NOMO-1 (cell line): ENCODE measurements at regions not wholly inside any gene's neighbourhood (a gene's known extent, or its start where the extent isn't known, plus 50 kb on each side); places are given as distances from the start of the nearest gene placed in this dataset.
"Not testable (repeated sequence)": the region's sequence is repeated elsewhere in the genome, so short reads cannot be mapped to it uniquely, and the experiment has no call there.

Source experiments
- DNase-seq, 2 experiments: peaks; one replicate each; lab custom pipeline; 2025; ENCODE audit not compliant: unreplicated experiment in 2 of 2; lab: John Stamatoyannopoulos, UW

DNA sequence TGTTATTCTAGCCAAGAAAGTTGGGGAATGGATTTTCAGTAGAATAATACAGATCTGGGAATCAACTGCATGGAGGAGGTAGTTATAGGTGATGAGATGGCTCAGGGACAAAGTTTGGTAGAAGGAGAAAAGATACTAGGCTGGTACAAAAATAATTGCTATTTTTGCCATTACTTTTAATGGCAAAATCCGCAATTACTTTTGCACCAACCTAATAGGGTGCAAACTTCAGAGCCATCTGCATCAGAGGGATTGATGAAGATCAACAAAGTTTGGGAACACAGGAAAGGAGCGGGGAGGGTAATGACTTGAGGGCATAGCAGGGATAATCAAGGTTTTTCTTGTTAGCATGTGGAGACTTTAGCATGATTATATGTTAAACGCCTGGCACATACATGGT, 178.7 kb upstream of the ROPN1B start:
- DNase-seq = not testable (repeated sequence)

DNA sequence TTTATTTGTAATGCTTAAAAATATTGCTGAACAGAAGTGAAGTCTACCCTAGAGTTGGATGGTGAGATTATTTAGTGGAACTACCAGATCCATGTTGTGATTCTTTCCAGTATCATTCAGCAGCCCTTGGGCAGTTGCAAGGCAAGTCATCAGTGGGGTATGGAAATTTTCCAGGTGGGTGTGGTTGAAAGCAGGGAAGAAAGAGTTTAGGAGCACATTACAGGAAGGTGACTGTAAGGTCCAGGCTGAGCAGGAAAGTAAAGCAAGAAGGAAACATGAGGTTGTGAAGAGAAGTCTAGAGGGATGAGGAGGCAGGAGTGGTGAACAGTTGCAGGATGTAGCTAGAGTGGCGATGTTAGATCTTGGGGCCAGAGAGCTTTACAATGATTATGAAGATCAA, 178.0 kb upstream of the ROPN1B start:
- DNase-seq = not testable (repeated sequence)

DNA sequence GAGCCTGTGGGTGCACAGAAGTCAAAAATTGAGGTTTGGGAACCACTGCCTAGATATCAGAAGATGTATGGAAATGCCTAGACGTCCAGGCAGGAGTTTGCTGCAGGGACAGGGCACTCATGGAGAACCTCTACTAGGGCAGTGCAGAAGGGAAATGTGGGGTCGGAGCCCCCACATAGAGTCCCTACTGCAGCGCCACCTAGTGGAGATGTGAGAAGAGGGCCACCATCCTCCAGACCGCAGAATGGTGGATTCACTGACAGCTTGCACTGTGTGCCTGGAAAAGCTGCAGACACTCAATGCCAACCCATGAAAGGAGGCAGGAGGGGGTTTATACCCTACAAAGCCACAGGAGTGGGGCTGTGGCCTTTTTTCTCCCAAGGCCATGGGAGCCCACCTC, 159.0 kb upstream of the ROPN1B start:
- not testable (repeated sequence) for DNase-seq

DNA sequence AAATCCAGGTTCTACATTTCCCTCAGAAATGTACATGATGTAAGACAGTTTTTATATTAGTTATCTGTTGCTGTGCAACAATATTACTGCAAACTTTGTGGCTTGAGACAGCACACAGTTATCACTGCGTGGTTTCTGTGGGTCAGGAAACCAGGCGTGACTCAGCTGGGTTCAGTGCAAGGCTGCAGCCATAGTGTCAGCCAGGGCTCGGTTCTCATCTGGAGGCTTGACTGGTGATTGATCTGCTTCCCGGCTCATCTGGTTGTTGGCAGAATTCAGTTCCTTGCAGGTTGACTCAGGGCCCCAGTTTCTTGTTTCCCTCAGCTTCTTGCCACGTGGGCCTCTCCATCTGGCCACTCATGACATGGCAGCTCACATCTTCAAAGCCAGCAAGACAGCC, 146.8 kb upstream of the ROPN1B start:
- not testable (repeated sequence) for DNase-seq

DNA sequence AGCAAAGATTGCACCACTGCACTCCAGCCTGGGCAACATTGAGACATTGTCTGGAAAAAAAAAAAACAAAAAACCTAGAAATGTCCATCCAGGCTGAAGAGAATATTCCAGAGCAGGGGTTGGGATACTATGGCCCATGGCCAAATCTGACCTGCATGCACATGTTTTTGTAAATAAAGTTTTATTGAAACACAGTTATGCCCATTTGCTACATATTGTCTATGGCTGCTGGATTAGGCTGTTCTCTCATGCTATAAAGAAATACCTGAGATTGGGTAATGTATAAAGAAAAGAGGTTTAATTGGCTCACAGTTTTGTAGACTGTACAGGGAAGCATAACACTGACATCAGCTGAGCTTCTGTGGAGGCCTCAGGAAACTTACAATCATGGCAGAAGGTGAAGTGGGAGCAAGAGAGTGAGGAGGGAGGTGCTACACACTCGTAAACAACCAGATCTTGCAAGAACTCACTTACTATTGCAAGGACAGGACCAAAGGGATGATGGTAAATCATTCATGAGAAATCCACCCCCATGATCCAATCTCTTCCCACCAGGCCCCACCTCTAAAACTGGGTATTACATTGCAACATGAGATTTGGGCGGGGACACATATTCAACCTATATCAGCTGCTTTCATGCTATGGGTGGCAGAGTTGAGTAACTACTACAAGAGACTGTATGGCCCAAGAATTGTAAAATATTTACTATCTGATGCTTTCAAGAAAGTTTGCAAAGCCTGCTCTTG, 137.8 kb upstream of the ROPN1B start:
- not testable (repeated sequence) for DNase-seq

DNA sequence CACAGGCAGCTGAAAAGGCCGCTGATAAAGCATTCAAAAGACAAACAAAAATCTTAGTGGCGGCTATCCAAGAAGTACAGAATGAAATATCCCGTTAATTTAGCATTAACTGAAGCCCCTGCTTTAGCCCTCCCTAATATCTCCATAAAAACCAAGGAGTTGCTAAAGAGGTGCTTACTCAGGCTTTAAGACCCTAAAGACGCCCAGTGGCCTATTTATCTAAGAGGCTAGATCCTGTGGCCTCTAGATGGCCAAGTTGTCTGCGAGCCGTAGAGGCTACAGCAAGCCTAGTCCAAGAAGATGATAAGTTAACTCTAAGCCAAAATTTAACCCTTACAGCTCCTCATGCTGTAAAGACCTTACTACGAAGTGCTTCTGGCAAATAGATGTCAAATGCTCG, 133.4 kb upstream of the ROPN1B start:
- DNase-seq = not testable (repeated sequence)

DNA sequence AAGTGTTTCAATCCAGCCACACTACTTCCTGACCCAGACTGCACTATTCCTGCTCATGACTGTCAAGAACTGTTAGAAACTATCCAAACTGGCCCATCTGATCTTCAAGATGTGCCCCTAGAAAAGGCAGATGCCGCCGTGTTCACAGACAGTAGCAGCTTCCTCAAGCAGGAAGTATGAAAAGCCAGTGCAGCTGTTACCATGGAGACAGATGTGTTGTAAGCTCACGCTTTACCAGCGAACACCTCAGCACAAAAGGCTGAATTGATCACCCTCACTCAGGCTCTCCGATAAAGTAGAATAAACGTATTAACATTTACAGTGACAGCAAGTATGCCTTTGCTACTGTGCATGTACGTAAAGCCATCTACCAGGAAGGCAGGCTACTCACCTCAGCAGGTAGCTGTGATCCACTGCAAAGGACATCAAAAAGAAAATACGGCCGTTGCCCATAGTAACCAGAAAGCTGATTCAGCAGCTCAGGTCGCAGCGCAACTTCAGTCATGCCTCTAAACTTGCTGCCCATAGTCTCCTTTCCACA, 132.9 kb upstream of the ROPN1B start:
- peak in 1 of 2 experiments; percentile 3 for DNase-seq

DNA sequence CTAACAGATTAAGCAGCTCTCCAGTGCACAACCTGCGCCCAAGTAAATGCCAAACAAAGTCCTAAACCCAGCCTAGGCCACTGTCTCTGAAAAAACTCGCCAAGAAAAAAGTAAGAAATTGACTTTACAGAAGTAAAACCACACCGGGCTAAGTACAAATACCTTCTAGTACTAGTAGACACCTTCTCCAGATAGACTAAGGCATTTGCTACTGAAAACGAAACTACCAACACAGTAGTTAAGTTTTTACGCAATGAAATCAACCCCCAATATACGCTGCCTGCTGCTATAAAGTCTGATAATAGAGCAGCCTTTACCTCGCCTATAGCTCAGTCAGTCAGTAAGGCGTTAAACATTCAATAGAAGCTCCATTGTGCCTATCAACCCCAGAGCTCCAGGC, 132.2 kb upstream of the ROPN1B start:
- not testable (repeated sequence) for DNase-seq

DNA sequence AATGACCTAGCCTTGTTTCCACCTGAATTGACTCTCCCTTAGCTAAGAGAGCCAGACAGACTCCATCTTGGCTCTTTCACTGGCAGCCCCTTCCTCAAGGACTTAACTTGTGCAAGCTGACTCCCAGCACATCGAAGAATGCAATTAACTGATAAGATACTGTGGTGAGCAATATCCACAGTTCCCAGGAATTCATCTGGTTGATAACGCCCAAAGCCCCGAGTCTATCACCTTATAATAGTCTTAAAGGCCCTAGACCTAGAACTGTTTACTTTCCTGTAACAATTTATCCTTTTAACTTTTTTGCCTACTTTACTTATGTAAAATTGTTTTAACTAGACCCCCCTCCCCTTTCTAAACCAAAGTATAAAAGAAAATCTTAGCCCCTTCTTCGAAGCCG, 130.1 kb upstream of the ROPN1B start:
- DNase-seq = not testable (repeated sequence)

DNA sequence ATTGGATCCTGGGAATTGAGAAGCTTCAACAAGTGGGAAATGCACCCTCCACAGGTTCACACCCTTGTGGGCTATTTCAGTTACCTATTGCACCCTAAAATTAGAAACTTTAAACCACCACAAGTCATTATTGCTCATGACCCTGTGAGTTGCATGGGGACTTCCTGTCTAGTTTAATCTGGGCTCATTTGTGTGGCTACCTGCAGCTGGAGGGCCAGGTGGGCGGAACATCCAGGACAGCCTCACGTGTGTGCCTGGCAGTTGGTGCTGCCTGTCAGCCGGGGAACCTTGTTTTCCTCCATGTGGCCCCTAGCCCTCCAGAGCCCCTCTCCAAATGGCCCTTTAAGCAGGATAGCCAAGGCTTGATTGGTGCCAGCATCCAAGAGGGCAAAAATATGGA, 128.5 kb upstream of the ROPN1B start:
- DNase-seq = not testable (repeated sequence)

DNA sequence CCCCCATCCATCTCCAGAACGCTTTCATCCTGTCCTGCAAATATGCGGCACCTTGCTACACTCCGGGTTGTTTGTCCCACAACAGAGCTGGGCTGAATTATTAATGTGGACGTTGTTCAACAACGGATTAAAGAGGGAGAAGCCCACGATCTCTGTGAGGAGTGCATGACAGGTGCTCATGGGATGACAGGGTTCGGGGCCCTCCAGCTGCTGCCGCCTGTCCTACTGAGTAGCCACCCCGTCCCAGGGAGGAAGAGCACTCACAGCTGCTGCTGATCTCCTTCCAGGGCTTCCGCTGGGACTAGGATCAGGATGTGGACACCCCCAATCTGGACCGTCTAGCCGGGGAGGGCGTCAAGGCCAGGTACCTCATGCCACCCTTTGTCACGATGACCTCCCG, 121.0 kb upstream of the ROPN1B start:
- DNase-seq = not testable (repeated sequence)

DNA sequence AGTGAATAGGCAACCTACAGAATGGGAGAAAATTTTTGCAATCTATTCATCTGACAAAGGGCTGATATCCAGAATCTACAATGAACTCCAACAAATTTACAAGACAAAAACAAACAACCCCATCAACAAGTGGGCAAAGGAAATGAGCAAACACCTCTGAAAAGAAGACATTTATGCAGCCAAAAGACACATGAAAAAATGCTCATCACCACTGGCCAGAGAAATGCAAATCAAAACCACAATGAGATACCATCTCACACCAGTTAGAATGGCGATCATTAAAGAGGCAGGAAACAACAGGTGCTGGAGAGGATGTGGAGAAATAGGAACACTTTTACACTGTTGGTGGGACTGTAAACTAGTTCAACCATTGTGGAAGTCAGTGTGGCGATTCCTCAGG, 114.0 kb upstream of the ROPN1B start:
- not testable (repeated sequence) for DNase-seq

DNA sequence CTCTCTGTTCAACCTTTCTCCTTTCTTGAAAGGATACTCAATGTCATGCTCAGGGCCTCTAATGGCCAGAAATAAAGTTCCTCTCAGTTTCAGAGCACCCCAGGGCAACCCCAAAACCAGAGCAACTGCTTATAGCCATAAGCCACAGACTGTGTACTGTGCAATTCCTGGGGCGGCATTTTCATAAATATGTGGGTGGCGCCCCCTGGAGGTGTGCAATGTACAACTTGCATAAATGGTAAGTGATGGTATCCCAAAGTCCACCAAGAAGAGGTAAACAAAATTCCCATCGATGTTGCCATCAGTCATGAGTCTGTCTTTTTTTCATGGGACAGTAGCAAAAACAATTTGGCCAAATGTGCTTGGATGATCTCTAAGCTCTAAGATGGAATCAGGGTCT, 108.4 kb upstream of the ROPN1B start:
- not testable (repeated sequence) for DNase-seq

DNA sequence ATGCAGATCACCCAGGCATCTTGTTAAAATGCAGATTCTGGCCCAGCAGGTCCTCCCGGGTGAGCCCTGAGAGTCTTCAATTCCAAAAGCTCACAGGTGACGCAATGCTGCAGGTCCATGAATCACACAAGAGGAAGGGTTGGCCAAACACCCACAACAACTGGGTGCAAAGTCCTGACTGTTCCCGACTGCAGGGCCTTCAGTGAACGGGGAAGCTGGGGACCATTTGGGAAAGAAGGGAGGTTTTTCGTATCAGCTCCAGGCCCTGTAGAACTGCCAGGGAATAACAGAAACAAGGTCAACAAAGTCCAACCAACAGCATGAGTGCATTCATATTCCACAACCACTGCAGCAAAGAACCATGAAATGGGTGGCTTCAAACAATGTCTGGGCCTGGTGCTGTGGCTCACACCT, 106.1 kb upstream of the ROPN1B start:
- not testable (repeated sequence) for DNase-seq

DNA sequence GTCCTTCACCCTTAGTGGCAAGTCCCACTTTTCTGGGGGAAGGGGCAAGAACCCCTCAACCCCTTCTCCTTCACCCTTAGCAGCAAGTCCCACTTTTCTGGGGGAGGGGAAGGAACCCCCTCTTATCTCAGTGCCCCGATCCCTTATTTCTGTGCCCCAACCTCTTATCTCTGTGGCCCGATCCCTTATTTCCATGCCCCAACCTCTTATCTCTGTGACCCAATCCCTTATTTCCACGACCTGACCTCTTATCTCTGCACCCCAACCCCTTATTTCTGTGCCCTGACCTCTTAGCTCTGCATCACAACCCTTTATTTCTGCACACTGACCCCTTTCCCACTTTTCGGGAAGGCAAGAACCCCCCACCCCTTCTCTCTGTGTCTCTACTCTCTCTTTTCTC, 104.4 kb upstream of the ROPN1B start:
- DNase-seq = not testable (repeated sequence)

DNA sequence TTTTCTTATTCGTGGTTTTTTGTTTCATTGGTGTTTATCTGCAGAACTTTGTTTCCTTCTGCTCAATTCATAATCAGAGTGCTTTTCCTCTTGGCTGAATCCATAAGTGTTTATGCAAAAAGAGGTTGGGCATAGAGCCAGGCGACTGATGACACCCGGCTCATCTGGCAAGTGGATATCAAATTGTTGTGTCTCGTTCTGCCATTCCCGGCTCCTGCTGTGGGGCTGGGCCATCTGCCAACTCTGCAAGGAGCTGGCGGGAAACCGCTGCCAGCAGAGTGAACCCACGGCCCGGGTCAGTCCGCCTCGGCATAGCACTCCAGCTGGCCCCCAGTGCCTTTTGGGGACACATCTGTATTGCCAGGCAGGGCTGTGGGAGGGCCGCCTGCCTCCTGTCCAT, 83.0 kb upstream of the ROPN1B start:
- DNase-seq = not testable (repeated sequence)

DNA sequence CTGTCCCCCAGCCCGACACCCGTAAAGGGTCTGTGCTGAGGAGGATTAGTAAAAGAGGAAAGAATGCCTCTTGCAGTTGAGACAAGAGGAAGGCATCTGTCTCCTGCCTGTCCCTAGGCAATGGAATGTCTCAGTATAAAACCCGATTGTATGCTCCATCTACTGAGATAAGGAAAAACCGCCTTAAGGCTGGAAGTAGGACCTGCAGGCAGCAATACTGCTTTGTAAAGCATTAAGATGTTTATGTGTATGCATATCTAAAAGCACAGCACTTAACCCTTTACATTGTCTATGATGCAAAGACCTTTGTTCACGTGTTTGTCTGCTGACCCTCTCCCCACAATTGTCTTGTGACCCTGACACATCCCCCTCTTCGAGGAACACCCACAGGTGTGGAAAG, 69.8 kb upstream of the ROPN1B start:
- not testable (repeated sequence) for DNase-seq

DNA sequence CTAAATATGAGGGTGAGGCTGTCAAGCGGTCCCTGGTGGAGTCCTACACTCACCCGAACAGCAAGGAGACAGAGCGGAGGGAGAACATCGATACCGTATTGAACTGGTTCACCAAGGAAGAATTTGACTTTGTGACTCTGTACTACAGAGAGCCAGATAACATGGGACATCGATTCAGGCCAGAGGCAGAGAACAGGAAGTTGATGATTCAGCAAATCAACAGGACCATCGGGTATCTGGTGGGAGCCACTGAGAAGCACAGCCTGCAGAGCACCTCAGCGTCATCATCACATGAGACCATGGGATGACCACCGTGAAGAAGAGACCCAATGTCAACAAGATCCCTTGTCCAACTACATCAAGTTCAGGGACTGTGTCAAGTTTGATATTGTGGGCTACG, 67.5 kb upstream of the ROPN1B start:
- DNase-seq = not testable (repeated sequence)

DNA sequence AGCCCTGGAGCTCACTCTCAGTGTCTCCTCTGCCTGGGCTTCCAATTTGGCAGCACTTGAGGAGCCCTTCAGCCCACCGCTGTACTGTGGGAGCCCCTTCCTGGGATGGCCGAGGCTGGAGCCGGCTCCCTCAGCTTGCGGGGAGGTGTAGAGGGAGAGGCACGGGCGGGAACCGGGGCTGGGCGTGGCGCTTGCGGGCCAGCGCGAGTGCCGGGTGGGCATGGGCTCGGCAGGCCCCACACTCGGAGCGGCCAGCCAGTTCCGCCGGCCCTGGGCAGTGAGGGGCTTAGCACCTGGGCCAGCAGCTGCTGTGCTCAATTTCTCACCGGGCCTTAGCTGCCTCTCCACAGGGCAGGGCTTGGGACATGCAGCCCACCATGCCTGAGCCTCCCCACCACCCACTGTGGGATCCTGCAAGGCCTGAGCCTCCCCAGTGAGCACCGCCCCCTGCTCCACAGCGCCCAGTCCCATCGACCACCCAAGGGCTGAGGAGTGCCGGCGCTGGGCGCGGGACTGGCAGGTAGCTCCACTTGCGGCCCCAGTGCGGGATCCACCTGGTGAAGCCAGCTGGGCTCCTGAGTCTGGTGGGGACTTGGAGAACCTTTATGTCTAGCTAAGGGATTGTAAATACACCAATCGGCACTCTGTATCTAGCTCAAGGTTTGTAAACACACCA, 65.1 kb upstream of the ROPN1B start:
- not testable (repeated sequence) for DNase-seq

DNA sequence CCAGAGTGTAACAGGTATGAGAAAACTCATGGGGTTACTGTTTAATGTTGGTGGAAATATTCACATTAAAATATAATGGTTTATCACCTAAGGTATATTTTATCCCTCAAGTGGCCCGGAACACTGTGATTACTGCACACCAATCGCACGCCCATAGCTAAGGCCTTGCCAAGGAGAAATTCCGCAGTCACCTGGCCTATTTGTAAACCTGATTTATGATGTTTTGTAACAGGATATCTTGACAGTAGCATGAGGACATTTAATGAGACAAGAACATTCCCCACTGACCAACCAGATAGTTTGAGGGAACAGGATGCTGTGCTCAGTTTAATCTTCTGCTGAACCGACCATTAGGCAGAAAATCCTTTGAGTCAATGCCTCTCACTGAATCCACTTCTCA, 61.7 kb upstream of the ROPN1B start:
- DNase-seq = not testable (repeated sequence)

DNA sequence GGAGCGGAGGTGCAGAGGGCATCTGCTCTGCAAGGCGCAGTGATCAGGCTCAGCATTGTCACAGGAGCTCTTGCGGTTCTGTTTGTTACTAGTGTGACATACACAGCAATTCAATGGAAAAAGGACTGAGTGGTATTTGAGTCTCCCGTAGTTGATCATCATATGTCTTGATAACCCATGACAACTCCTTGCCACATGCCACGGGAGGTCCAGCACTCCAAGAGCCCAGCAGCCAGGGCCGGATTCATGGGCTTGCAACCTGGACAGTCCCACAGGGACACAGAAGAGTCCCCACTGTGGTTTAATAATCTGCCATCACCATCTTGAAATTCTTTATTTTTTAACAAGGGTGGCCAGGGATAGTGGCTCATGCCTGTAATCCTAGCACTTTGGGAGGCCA, 58.1 kb upstream of the ROPN1B start:
- not testable (repeated sequence) for DNase-seq
